Sigmoid colon (tissue), 4 donors: ENCODE measurements at regions not wholly inside any gene's neighbourhood (a gene's known extent, or its start where the extent isn't known, plus 50 kb on each side); places are given as distances from the start of the nearest gene placed in this dataset.

Source experiments
- CTCF ChIP-seq, 4 experiments: fragments of 450-650 bp in 3 of 4; fragments of 200-600 bp in 1 of 4; IDR thresholded peaks; one replicate each; pipeline ENCODE4 v1.5.1; 2016 to 2019; ENCODE audit warnings: antibody characterized with exemption in 4 of 4, mild to moderate bottlenecking in 3 of 4, moderate library complexity in 2 of 4
- POLR2AphosphoS5 ChIP-seq, 4 donors: sonication (generic); formaldehyde crosslinking; IDR thresholded peaks; one replicate each; pipeline ENCODE4 v1.6.1; 2017; ENCODE audit warnings: antibody characterized with exemption in 4 of 4

DNA sequence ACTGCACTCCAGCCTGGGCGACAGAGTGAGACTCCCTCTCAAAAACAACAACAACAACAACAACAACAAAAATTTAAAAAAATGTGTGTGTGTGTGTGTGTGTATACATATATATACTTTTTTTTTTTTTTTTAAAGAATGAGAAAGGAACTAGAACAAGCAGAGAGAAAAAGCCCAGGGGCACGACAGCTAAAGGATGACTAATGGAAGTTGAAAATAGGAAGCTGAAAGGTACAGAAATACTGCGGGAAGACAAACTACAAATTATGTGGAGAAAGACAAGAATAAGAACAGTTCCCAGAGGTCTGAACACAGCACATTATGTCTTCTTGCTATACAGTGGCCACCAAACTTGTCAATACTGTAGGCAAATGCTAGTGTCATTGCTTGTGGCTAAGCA is 141.9 kb upstream of the PRSS1 start:
- TF ChIP-seq CTCF (IDR thresholded peaks at IDR 0.05), result no peak
- no peak for TF ChIP-seq POLR2AphosphoS5 (IDR thresholded peaks at IDR 0.05)
